ENCODE measurements at regions not wholly inside any gene's neighbourhood (a gene's known extent, or its start where the extent isn't known, plus 50 kb on each side); places are given as distances from the start of the nearest gene placed in this dataset.

- no peak for DNase-seq (ENCODE audit: low read depth, low spot score)
Measured at GRCh38 chr1:56418151-56418631, 161.2 kb downstream of the PLPP3 start.

- no peak for DNase-seq (ENCODE audit: low read depth, low spot score)
Measured at GRCh38 chr1:56417646-56418045, 161.7 kb downstream of the PLPP3 start.

- DNase-seq (ENCODE audit: low read depth, low spot score): no peak
Measured at GRCh38 chr1:56416495-56416894, 162.9 kb downstream of the PLPP3 start.

GRCh38 chr1:56415720-56416119 lies 163.6 kb downstream of the PLPP3 start:
- DNase-seq (ENCODE audit: low read depth, low spot score): no peak

- DNase-seq (ENCODE audit: low read depth, low spot score): no peak
Measured at GRCh38 chr1:56415258-56415657, 164.1 kb downstream of the PLPP3 start.

GRCh38 chr1:56414728-56415224 lies 164.6 kb downstream of the PLPP3 start:
- no peak for DNase-seq (ENCODE audit: low read depth, low spot score)

- DNase-seq (ENCODE audit: low read depth, low spot score): no peak
Measured at GRCh38 chr1:56413671-56414199, 165.6 kb downstream of the PLPP3 start.

- no peak for DNase-seq (ENCODE audit: low read depth, low spot score)
Measured at GRCh38 chr1:56411484-56412180, 167.7 kb downstream of the PLPP3 start.

GRCh38 chr1:56411021-56411420 lies 168.3 kb downstream of the PLPP3 start:
- no peak for DNase-seq (ENCODE audit: low read depth, low spot score)

GRCh38 chr1:56410405-56410804 lies 169.0 kb downstream of the PLPP3 start:
- DNase-seq (ENCODE audit: low read depth, low spot score): no peak

- no peak for DNase-seq (ENCODE audit: low read depth, low spot score)
Measured at GRCh38 chr1:56409112-56409691, 170.2 kb downstream of the PLPP3 start.

GRCh38 chr1:56406821-56407220 lies 172.5 kb downstream of the PLPP3 start:
- no peak for DNase-seq (ENCODE audit: low read depth, low spot score)

GRCh38 chr1:56404561-56405030 lies 174.8 kb downstream of the PLPP3 start:
- DNase-seq (ENCODE audit: low read depth, low spot score): no peak

GRCh38 chr1:56404066-56404465 lies 175.3 kb downstream of the PLPP3 start:
- no peak for DNase-seq (ENCODE audit: low read depth, low spot score)

GRCh38 chr1:56403321-56403720 lies 176.0 kb downstream of the PLPP3 start:
- DNase-seq (ENCODE audit: low read depth, low spot score): no peak

- DNase-seq (ENCODE audit: low read depth, low spot score): no peak
Measured at GRCh38 chr1:56401191-56401590, 178.2 kb downstream of the PLPP3 start.

- DNase-seq (ENCODE audit: low read depth, low spot score): no peak
Measured at GRCh38 chr1:56400526-56400925, 178.8 kb downstream of the PLPP3 start.

GRCh38 chr1:56399795-56400194 lies 179.6 kb downstream of the PLPP3 start:
- DNase-seq (ENCODE audit: low read depth, low spot score): no peak

- DNase-seq (ENCODE audit: low read depth, low spot score): no peak
Measured at GRCh38 chr1:56399326-56399725, 180.0 kb downstream of the PLPP3 start.

- no peak for DNase-seq (ENCODE audit: low read depth, low spot score)
Measured at GRCh38 chr1:56397811-56398231, 181.5 kb downstream of the PLPP3 start.

- DNase-seq (ENCODE audit: low read depth, low spot score): no peak
Measured at GRCh38 chr1:56397409-56397808, 182.0 kb downstream of the PLPP3 start.

GRCh38 chr1:56396581-56396980 lies 182.8 kb downstream of the PLPP3 start:
- DNase-seq (ENCODE audit: low read depth, low spot score): no peak

- no peak for DNase-seq (ENCODE audit: low read depth, low spot score)
Measured at GRCh38 chr1:56395776-56396175, 183.6 kb downstream of the PLPP3 start.

Measured in activated CD4-positive, CD25-positive, alpha-beta regulatory T cell treated with anti-CD3 and anti-CD28 coated beads, Interleukin-2, amount 50 U/mL, for 16 hours (primary cell).